ENCODE measurements at regions not wholly inside any gene's neighbourhood (a gene's known extent, or its start where the extent isn't known, plus 50 kb on each side); places are given as distances from the start of the nearest gene placed in this dataset.

GRCh38 chr1:239742416-239743109, 349.1 kb upstream of the FMN2 start:
- Mint-ChIP-seq H3K9me3 (peaks cover 2 to 7% (median 5%) of the 10 kb centered on the region in 7 donors), H3K4me3 (peak overlapping the region in 1 of 2 donors; percentile 61), H3K27me3 (ENCODE audit: low read depth in 3 of 3) (peaks cover 0 to 4% (median 0%) of the 10 kb centered on the region in 3 donors), H3K4me1 (peaks cover 21% of the 10 kb centered on the region), H3K27ac (peak overlapping the region in 1 of 7 donors; percentile 10), H3K36me3 (no peaks in the 10 kb centered on the region)
- Histone ChIP-seq H3K4me3 (replicated peaks in 1 of 3; ENCODE audit: low read depth in 2 of 3, low read length in 3 of 3) (no peak overlapping the region), H3K27ac (ENCODE audit: low read depth in 1 of 2, low read length in 2 of 2) (no peak overlapping the region), H3K27me3 (ENCODE audit: control insufficient read depth in 2 of 2, insufficient read depth in 2 of 2, low read length in 2 of 2) (no peaks in the 10 kb centered on the region), H3K9ac (ENCODE audit: insufficient read depth, low read length, poor library complexity, severe bottlenecking) (no peak overlapping the region), H2AFZ (ENCODE audit: insufficient read depth, low read depth, low read length, poor library complexity, severe bottlenecking) (peak overlapping the region; percentile 16), H3K4me2 (replicated peaks; ENCODE audit: extremely low read depth, low read length, poor library complexity, severe bottlenecking) (peak overlapping the region; percentile 25), H3K79me2 (ENCODE audit: insufficient read depth, low read length) (no peaks in the 10 kb centered on the region), H3K4me1 (ENCODE audit: control insufficient read depth in 1 of 2, insufficient read depth in 2 of 2, low read length in 2 of 2) (peaks cover 7 to 9% of the 10 kb centered on the region in 2 donors), H3K9me3 (replicated peaks in 1 of 2; ENCODE audit: control insufficient read depth in 1 of 2, insufficient read depth in 1 of 2, low read length in 2 of 2) (no peaks in the 10 kb centered on the region), H3K36me3 (replicated peaks in 1 of 2; ENCODE audit: control insufficient read depth in 1 of 2, insufficient read depth in 2 of 2, low read length in 2 of 2) (no peaks in the 10 kb centered on the region), H4K20me1 (ENCODE audit: insufficient read depth, low read length) (no peaks in the 10 kb centered on the region)
- intact Hi-C loops (cut with micrococcal nuclease), result no loop called here
- TF ChIP-seq, protein P1, sequence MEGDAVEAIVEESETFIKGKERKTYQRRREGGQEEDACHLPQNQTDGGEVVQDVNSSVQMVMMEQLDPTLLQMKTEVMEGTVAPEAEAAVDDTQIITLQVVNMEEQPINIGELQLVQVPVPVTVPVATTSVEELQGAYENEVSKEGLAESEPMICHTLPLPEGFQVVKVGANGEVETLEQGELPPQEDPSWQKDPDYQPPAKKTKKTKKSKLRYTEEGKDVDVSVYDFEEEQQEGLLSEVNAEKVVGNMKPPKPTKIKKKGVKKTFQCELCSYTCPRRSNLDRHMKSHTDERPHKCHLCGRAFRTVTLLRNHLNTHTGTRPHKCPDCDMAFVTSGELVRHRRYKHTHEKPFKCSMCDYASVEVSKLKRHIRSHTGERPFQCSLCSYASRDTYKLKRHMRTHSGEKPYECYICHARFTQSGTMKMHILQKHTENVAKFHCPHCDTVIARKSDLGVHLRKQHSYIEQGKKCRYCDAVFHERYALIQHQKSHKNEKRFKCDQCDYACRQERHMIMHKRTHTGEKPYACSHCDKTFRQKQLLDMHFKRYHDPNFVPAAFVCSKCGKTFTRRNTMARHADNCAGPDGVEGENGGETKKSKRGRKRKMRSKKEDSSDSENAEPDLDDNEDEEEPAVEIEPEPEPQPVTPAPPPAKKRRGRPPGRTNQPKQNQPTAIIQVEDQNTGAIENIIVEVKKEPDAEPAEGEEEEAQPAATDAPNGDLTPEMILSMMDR (IDR thresholded peaks at IDR 0.05), result no peak
- peak in 1 of 3 donors; percentile 7 for DNase-seq
- WGBS (ENCODE audit: insufficient coverage), result no CpG with 5 or more reads among the region's 6 CpGs

- TF ChIP-seq, protein P1 (IDR thresholded peaks at IDR 0.05), result no peak
Observed at GRCh38 chr1:239744851-239745250, 346.8 kb upstream of the FMN2 start.

More at GRCh38 chr1:239744851-239745250, 346.8 kb upstream of the FMN2 start:
- Mint-ChIP-seq H3K27me3 (ENCODE audit: low read depth in 3 of 3) (peaks cover 0 to 2% (median 0%) of the 10 kb centered on the region in 3 donors), H3K27ac (peak overlapping the region in 3 of 7 donors; percentile 2 to 55 (median 30)), H3K4me3 (no peak overlapping the region), H3K9me3 (peaks cover under 1 to 6% (median 4%) of the 10 kb centered on the region in 7 donors), H3K36me3 (no peaks in the 10 kb centered on the region), H3K4me1 (peaks cover 19% of the 10 kb centered on the region)
- intact Hi-C loops (cut with micrococcal nuclease), result no loop called here
- H2AFZ ChIP-seq (ENCODE audit: insufficient read depth, low read depth, low read length, poor library complexity, severe bottlenecking), result no peak overlapping the region
- no peak overlapping the region for H3K9ac ChIP-seq (ENCODE audit: insufficient read depth, low read length, poor library complexity, severe bottlenecking)
- H3K4me1 ChIP-seq (ENCODE audit: control insufficient read depth in 1 of 2, insufficient read depth in 2 of 2, low read length in 2 of 2), result peaks cover 7 to 9% of the 10 kb centered on the region in 2 donors
- H3K27me3 ChIP-seq (ENCODE audit: control insufficient read depth in 2 of 2, insufficient read depth in 2 of 2, low read length in 2 of 2), result no peaks in the 10 kb centered on the region
- no peaks in the 10 kb centered on the region for H3K9me3 ChIP-seq (replicated peaks in 1 of 2; ENCODE audit: control insufficient read depth in 1 of 2, insufficient read depth in 1 of 2, low read length in 2 of 2)
- no peak overlapping the region for H3K4me3 ChIP-seq (replicated peaks in 1 of 3; ENCODE audit: low read depth in 2 of 3, low read length in 3 of 3)
- no peaks in the 10 kb centered on the region for H4K20me1 ChIP-seq (ENCODE audit: insufficient read depth, low read length)
- H3K36me3 ChIP-seq (replicated peaks in 1 of 2; ENCODE audit: control insufficient read depth in 1 of 2, insufficient read depth in 2 of 2, low read length in 2 of 2), result no peaks in the 10 kb centered on the region
- H3K4me2 ChIP-seq (replicated peaks; ENCODE audit: extremely low read depth, low read length, poor library complexity, severe bottlenecking), result no peak overlapping the region
- no peaks in the 10 kb centered on the region for H3K79me2 ChIP-seq (ENCODE audit: insufficient read depth, low read length)
- DNase-seq, result no peak
- H3K27ac ChIP-seq (ENCODE audit: low read depth in 1 of 2, low read length in 2 of 2), result no peak overlapping the region
- WGBS (ENCODE audit: insufficient coverage), result 57% methylated on average over 2 of the region's 3 CpGs

All from CD14-positive monocyte (primary cell).